ENCODE measurements at regions not wholly inside any gene's neighbourhood (a gene's known extent, or its start where the extent isn't known, plus 50 kb on each side); places are given as distances from the start of the nearest gene placed in this dataset.
"Not testable (repeated sequence)": the region's sequence is repeated elsewhere in the genome, so short reads cannot be mapped to it uniquely, and the experiment has no call there.

DNA sequence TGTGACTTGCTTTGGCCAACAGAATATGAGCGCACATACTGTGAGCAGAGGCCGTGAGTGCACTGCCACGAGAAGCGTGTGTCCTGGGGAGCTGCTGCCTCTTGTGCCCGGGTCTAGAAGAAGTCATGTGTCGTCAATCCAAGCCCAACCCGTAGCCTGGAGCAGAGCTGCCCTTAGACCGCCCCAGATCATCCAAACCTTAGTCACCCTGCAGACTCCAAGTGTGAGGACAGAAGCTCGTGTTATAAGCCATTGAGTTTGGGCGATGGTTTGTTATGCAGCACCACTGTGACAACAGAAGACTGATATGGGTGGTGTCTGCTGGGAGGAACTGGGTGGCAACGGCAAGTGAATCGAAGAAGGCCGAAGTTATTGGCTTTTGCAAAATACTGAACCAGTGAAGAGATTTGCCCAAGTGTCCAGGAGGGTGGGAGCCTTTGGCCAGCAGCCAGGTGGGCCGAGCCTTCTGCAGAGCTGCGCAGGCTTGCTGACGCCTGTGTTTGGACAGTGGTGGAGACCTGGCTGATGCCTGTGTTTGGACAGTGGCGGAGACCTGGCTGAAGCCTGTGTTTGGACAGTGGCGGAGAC is 101.3 kb upstream of the SULF2 start:
- WGBS, 2 experiments = 94 to 96% methylated on average over 18 of the region's 18 CpGs
- no peak overlapping the region for H3K4me3 ChIP-seq (ENCODE audit: insufficient read depth, low read depth, low read length)
- no peaks in the 10 kb centered on the region for H3K27me3 ChIP-seq (ENCODE audit: control insufficient read depth, insufficient read depth, low read length, poor library complexity, severe bottlenecking)

DNA sequence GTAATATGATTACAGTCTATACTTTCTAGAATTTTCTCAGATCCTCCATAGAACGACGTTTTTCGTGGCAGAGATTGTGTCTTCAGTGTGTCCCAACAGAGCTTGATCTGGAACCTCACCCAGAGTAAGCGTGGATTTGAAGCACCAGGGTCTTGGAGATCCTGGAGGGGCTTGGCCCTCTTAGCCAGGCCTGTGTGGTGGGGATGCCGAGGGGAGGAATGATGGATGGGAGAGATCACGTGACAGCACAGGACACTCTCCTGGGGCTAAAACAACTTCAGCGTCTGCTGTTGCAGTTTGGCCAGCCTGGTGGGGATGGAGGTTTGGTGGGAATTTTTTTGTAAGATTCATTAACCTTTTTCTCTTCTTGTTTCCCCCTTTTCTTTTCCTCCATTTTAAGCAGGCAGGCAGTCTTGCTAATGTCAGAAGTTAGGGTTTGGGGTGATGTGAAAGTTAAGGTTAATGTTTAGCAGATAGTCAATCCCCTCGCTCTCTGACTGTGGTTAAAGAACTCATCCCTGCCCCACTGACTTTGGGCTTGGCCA is 100.7 kb upstream of the SULF2 start:
- Histone ChIP-seq H3K27ac (ENCODE audit: insufficient read depth, low read depth, low read length, poor library complexity, severe bottlenecking) (no peak overlapping the region), H3K4me3 (ENCODE audit: insufficient read depth, low read depth, low read length) (no peak overlapping the region), H3K9me3 (ENCODE audit: control insufficient read depth, low read length) (no peaks in the 10 kb centered on the region), H3K4me1 (ENCODE audit: control insufficient read depth, insufficient read depth, low read length) (no peaks in the 10 kb centered on the region), H3K36me3 (ENCODE audit: control insufficient read depth, insufficient read depth, low read length) (no peaks in the 10 kb centered on the region), H3K27me3 (ENCODE audit: control insufficient read depth, insufficient read depth, low read length, poor library complexity, severe bottlenecking) (no peaks in the 10 kb centered on the region)
- WGBS, 2 experiments = 90 to 91% methylated on average over 8 of the region's 8 CpGs

More for the DNA sequence above, 101.3 kb upstream of the SULF2 start:
- Histone ChIP-seq H3K36me3 (ENCODE audit: control insufficient read depth, insufficient read depth, low read length) (no peaks in the 10 kb centered on the region), H3K9me3 (ENCODE audit: control insufficient read depth, low read length) (no peaks in the 10 kb centered on the region), H3K27ac (ENCODE audit: insufficient read depth, low read depth, low read length, poor library complexity, severe bottlenecking) (no peak overlapping the region), H3K4me1 (ENCODE audit: control insufficient read depth, insufficient read depth, low read length) (no peaks in the 10 kb centered on the region)

DNA sequence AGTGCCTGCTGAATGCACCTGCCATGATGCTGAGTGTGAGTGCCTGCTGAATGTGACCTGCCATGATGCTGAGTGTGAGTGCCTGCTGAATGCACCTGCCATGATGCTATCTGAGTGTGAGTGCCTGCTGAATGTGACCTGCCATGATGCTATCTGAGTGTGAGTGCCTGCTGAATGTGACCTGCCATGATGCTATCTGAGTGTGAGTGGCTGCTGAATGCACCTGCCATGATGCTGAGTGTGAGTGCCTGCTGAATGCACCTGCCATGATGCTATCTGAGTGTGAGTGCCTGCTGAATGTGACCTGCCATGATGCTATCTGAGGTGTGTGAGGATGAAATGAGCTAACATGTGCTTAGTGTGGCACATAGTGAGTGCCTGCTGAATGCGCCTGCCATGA is 98.7 kb upstream of the SULF2 start:
- H3K9me3 ChIP-seq (ENCODE audit: control insufficient read depth, low read length); H3K4me3 ChIP-seq (ENCODE audit: insufficient read depth, low read depth, low read length); H3K36me3 ChIP-seq (ENCODE audit: control insufficient read depth, insufficient read depth, low read length); H3K27me3 ChIP-seq (ENCODE audit: control insufficient read depth, insufficient read depth, low read length, poor library complexity, severe bottlenecking); H3K27ac ChIP-seq (ENCODE audit: insufficient read depth, low read depth, low read length, poor library complexity, severe bottlenecking); H3K4me1 ChIP-seq (ENCODE audit: control insufficient read depth, insufficient read depth, low read length): not testable (repeated sequence)
- 94% methylated on average over 1 of the region's 1 CpG for WGBS, 2 experiments

DNA sequence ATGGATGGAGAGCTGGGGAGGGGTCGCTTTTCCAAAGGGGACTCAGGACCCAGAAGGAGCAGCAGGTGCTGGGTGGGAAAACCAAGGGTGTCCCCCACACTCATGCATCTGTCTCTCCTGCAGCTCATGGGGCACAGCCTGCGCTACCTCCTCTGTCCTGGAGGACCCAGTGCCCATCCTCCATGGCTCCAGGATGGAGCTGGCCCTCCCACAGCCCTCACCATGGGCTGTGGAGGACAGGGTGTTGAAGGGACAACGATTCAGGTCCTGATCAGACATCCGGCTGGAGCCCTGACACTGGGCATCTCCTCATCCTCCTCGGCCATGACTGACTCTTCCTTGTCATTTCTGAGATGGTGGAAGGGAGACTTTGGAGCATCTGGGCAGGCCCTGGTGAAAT is 97.9 kb upstream of the SULF2 start:
- no peaks in the 10 kb centered on the region for H3K4me1 ChIP-seq (ENCODE audit: control insufficient read depth, insufficient read depth, low read length)
- no peak overlapping the region for H3K4me3 ChIP-seq (ENCODE audit: insufficient read depth, low read depth, low read length)
- H3K27me3 ChIP-seq (ENCODE audit: control insufficient read depth, insufficient read depth, low read length, poor library complexity, severe bottlenecking) = no peaks in the 10 kb centered on the region
- 83 to 94% methylated on average over 5 of the region's 5 CpGs for WGBS, 2 experiments
- H3K27ac ChIP-seq (ENCODE audit: insufficient read depth, low read depth, low read length, poor library complexity, severe bottlenecking) = no peak overlapping the region
- H3K9me3 ChIP-seq (ENCODE audit: control insufficient read depth, low read length) = no peaks in the 10 kb centered on the region
- no peaks in the 10 kb centered on the region for H3K36me3 ChIP-seq (ENCODE audit: control insufficient read depth, insufficient read depth, low read length)

DNA sequence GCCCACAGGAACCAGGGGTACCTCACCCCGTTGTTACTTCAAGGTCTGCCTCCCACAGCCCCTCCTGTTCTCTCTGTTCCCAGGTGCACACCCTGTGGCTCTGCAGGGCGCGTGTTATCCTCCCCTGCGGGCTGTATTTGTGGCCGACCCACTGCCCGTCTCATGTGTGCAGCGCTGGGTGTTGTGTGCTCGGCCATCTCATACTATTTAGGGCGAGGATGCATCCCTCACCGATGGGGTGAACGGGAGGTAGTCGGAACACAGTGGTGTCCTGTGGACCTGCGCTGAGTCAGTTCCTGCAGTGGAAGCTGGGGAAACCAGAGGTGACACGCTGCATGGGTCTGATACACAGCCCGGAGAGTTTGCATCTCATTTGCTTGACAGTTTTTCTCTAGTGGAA is 94.5 kb upstream of the SULF2 start:
- no peaks in the 10 kb centered on the region for H3K9me3 ChIP-seq (ENCODE audit: control insufficient read depth, low read length)
- no peaks in the 10 kb centered on the region for H3K27me3 ChIP-seq (ENCODE audit: control insufficient read depth, insufficient read depth, low read length, poor library complexity, severe bottlenecking)
- no peaks in the 10 kb centered on the region for H3K4me1 ChIP-seq (ENCODE audit: control insufficient read depth, insufficient read depth, low read length)
- no peaks in the 10 kb centered on the region for H3K36me3 ChIP-seq (ENCODE audit: control insufficient read depth, insufficient read depth, low read length)
- no peak overlapping the region for H3K4me3 ChIP-seq (ENCODE audit: insufficient read depth, low read depth, low read length)
- no peak overlapping the region for H3K27ac ChIP-seq (ENCODE audit: insufficient read depth, low read depth, low read length, poor library complexity, severe bottlenecking)
- 96 to 97% methylated on average over 14 to 15 of the region's 15 CpGs for WGBS, 2 experiments

DNA sequence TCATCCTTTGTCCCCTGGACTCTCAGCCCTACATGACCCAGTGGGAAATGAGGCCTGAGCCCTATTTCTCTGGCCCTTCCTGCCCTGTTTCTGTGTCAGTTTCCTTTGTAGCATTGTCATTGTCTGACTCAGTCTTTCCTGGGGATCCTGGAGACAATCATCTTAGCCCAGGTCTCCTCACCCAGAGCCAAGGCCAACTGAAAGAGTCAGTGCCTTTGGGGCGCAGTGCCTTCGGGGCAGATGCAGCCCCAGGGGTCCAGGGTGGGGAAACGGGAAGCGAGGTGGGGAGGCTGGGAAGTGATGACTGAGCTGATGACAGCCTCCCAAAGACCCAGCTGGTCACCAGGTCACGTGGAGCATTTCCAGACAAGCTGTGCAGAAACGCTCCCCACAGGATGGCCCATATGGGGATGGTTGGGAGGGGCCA is 93.3 kb upstream of the SULF2 start:
- Histone ChIP-seq H3K9me3 (ENCODE audit: control insufficient read depth, low read length) (no peaks in the 10 kb centered on the region), H3K4me1 (ENCODE audit: control insufficient read depth, insufficient read depth, low read length) (no peaks in the 10 kb centered on the region), H3K27ac (ENCODE audit: insufficient read depth, low read depth, low read length, poor library complexity, severe bottlenecking) (no peak overlapping the region), H3K4me3 (ENCODE audit: insufficient read depth, low read depth, low read length) (no peak overlapping the region), H3K27me3 (ENCODE audit: control insufficient read depth, insufficient read depth, low read length, poor library complexity, severe bottlenecking) (no peaks in the 10 kb centered on the region), H3K36me3 (ENCODE audit: control insufficient read depth, insufficient read depth, low read length) (no peaks in the 10 kb centered on the region)
- 88 to 91% methylated on average over 6 of the region's 6 CpGs for WGBS, 2 experiments

DNA sequence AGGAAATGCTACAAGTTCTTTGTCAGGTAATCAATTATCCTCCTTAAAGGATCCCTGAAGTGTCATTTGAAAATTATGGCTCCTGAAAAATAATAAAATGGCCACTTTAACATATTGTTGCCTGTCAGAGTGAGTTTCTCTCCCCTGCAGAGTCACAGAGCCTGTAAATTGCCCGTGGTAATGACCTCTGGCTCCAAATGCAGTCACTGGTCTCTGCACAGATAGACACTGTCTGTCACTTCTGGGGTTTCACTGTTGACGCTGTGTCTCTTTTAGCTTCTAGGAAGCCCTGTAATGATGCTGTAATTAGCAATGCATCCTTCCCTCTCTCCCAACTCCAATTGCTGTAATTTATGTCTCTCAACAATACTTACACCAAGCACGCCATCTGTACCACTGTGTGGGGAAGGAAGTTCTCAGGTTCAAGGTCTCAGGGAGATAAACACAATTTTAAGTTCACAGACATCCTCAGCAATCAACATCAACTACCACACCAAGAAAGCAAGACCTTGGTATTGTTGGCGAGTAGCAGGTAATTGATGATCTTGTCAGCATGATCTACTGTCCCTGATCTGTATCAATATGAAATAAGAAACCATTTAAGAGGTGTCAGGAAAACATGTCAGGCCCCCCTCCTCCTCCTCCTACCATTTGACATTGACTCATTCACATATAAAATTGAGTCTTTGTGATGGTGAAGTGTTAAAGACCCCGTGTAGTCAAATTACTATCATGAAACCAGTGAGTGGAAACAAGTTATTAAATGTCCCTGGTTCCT is 91.2 kb upstream of the SULF2 start:
- Histone ChIP-seq H3K4me1 (ENCODE audit: control insufficient read depth, insufficient read depth, low read length) (no peaks in the 10 kb centered on the region), H3K4me3 (ENCODE audit: insufficient read depth, low read depth, low read length) (no peak overlapping the region), H3K9me3 (ENCODE audit: control insufficient read depth, low read length) (no peaks in the 10 kb centered on the region), H3K36me3 (ENCODE audit: control insufficient read depth, insufficient read depth, low read length) (no peaks in the 10 kb centered on the region), H3K27ac (ENCODE audit: insufficient read depth, low read depth, low read length, poor library complexity, severe bottlenecking) (no peak overlapping the region), H3K27me3 (ENCODE audit: control insufficient read depth, insufficient read depth, low read length, poor library complexity, severe bottlenecking) (no peaks in the 10 kb centered on the region)
- 86 to 90% methylated on average over 5 of the region's 5 CpGs for WGBS, 2 experiments

DNA sequence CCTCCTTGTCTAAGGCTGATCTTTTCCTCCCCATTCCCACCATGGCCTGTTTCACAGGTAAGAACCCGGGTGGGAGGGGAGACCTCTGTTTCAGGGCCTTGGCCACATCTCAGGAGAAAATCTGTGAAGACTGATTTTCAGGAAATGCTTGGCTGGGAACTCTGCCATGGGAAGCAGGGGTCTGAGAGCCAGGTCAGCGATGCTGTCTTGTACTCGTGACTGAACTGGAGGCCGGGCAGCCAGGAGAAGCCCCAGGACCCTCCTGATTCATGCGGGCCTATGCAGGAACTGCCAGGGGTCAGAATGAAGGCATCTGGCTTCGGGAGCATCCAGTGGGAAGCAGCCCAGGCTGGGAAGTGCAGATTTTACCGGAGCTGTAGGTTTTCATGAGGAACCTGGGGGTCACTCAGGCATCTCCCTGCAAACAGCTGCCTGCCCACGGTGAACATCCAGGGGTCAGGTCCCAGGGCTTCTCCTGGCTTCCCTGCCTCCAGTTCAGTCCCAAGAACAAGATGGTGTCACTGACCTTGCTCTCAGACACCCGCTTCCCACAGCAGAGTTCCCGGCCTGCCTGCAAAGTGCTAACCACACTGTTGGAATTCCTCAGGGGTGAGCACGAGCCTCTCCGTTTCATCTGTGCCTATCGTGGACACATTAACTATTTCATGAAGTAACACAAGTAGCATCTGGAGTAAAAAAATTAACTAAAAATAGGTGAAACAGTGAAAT is 90.2 kb upstream of the SULF2 start:
- Histone ChIP-seq H3K27ac (ENCODE audit: insufficient read depth, low read depth, low read length, poor library complexity, severe bottlenecking) (no peak overlapping the region), H3K4me3 (ENCODE audit: insufficient read depth, low read depth, low read length) (no peak overlapping the region), H3K36me3 (ENCODE audit: control insufficient read depth, insufficient read depth, low read length) (no peaks in the 10 kb centered on the region), H3K4me1 (ENCODE audit: control insufficient read depth, insufficient read depth, low read length) (no peaks in the 10 kb centered on the region), H3K9me3 (ENCODE audit: control insufficient read depth, low read length) (no peaks in the 10 kb centered on the region), H3K27me3 (ENCODE audit: control insufficient read depth, insufficient read depth, low read length, poor library complexity, severe bottlenecking) (no peaks in the 10 kb centered on the region)
- 82 to 85% methylated on average over 13 of the region's 13 CpGs for WGBS, 2 experiments

DNA sequence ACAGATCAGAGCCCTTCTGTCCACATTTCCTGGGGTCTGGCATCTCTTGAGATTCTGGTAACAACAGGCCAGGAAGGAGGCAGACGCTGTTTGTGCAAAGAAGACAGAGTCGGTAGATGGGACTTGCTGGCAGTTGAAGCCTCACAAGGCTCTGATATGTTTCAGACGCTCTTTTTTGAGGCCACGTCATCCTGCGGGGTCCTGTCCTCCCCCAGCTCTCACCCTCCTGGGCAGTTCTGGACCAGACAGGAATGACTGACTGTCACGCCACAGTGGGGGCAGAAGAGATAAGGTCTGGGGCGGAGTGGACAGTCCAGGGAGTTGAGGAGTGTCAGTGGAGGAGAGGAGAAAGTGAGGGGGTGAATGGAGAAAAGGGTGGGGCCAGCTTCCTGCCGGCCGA is 87.1 kb upstream of the SULF2 start:
- Histone ChIP-seq H3K36me3 (ENCODE audit: control insufficient read depth, insufficient read depth, low read length) (no peaks in the 10 kb centered on the region), H3K4me1 (ENCODE audit: control insufficient read depth, insufficient read depth, low read length) (no peaks in the 10 kb centered on the region), H3K27ac (ENCODE audit: insufficient read depth, low read depth, low read length, poor library complexity, severe bottlenecking) (no peak overlapping the region), H3K4me3 (ENCODE audit: insufficient read depth, low read depth, low read length) (no peak overlapping the region), H3K27me3 (ENCODE audit: control insufficient read depth, insufficient read depth, low read length, poor library complexity, severe bottlenecking) (no peaks in the 10 kb centered on the region), H3K9me3 (ENCODE audit: control insufficient read depth, low read length) (no peaks in the 10 kb centered on the region)
- WGBS, 2 experiments = 91 to 93% methylated on average over 9 of the region's 9 CpGs

DNA sequence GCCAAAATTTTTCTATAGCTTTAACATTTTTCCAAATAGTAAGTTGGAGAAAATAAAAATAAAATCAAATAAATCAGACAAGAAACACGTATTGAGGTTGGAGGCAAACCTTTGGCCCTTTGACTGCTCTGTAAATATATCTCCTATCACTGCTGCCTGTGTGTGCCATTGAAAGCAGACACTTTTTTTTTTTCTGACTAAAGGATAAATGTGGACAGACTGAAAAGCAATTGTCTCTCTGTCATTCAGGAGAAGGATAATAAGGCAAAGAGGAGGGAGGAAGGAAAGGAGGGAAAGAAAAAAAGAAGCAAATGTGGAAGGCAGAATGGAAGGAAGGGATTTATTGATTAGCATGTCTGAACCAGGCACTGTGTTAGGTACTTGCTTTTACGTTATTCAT is 85.2 kb upstream of the SULF2 start:
- H3K4me1 ChIP-seq (ENCODE audit: control insufficient read depth, insufficient read depth, low read length) = no peaks in the 10 kb centered on the region
- H3K27me3 ChIP-seq (ENCODE audit: control insufficient read depth, insufficient read depth, low read length, poor library complexity, severe bottlenecking) = no peaks in the 10 kb centered on the region
- 91 to 97% methylated on average over 2 of the region's 2 CpGs for WGBS, 2 experiments
- H3K9me3 ChIP-seq (ENCODE audit: control insufficient read depth, low read length) = no peaks in the 10 kb centered on the region
- H3K27ac ChIP-seq (ENCODE audit: insufficient read depth, low read depth, low read length, poor library complexity, severe bottlenecking) = no peak overlapping the region
- H3K36me3 ChIP-seq (ENCODE audit: control insufficient read depth, insufficient read depth, low read length) = no peaks in the 10 kb centered on the region
- H3K4me3 ChIP-seq (ENCODE audit: insufficient read depth, low read depth, low read length) = no peak overlapping the region
